Upper lobe of left lung (tissue), 4 donors: ENCODE measurements at regions not wholly inside any gene's neighbourhood (a gene's known extent, or its start where the extent isn't known, plus 50 kb on each side); places are given as distances from the start of the nearest gene placed in this dataset.
"Not testable (repeated sequence)": the region's sequence is repeated elsewhere in the genome, so short reads cannot be mapped to it uniquely, and the experiment has no call there.

ENCODE experiments used
- CTCF ChIP-seq, 6 experiments: fragments of 450-650 bp in 4 of 6; fragments of 200-600 bp in 2 of 6; sonication (generic) in 2 of 6; IDR thresholded peaks; one replicate each; pipeline ENCODE4 v1.5.1; 2016 to 2019; ENCODE audit warnings: antibody characterized with exemption in 6 of 6
- POLR2A ChIP-seq, 4 donors: fragments of 450-650 bp; IDR thresholded peaks; one replicate each; pipeline ENCODE4 v1.5.1; 2016 to 2017; ENCODE audit warnings: antibody characterized with exemption in 4 of 4, mild to moderate bottlenecking in 2 of 4
- POLR2AphosphoS5 ChIP-seq, 2 donors: sonication (generic); formaldehyde crosslinking; IDR thresholded peaks; one replicate each; pipeline ENCODE4 v1.5.1; 2017; ENCODE audit warnings: antibody characterized with exemption in 2 of 2

- TF ChIP-seq CTCF, POLR2AphosphoS5, POLR2A (IDR thresholded peaks at IDR 0.05): not testable (repeated sequence)
These were observed 85.6 kb downstream of the ZNF467 start for GRCh38 chr7:149687820-149688219.
